C4-2B (cell line): ENCODE measurements at regions not wholly inside any gene's neighbourhood (a gene's known extent, or its start where the extent isn't known, plus 50 kb on each side); places are given as distances from the start of the nearest gene placed in this dataset.

ENCODE experiments used
- CTCF ChIP-seq: fragments of 450-650 bp; conservative IDR thresholded peaks from 2 replicates; pipeline ENCODE4 v1.5.1; 2017; ENCODE audit warnings: mild to moderate bottlenecking
- ZFX ChIP-seq: fragments of 450-650 bp; IDR thresholded peaks from 2 replicates; pipeline ENCODE4 v1.6.1; 2017

GRCh38 chr3:102144063-102144462 lies 290.8 kb upstream of the ZPLD1 start:
- TF ChIP-seq CTCF, result no peak
- no peak for TF ChIP-seq ZFX
